HFF-Myc (cell line): ENCODE measurements at regions not wholly inside any gene's neighbourhood (a gene's known extent, or its start where the extent isn't known, plus 50 kb on each side); places are given as distances from the start of the nearest gene placed in this dataset.

Experiments
- DNase-seq: peaks from one replicate; pipeline ENCODE4 v3.0.0-alpha.2; 2011; ENCODE audit warnings: low read depth; ENCODE audit errors: extremely low read depth
- H3K4me3 ChIP-seq: replicated peaks from 2 replicates; pipeline ENCODE4 v1.5.1; 2011; ENCODE audit warnings: low read depth, mild to moderate bottlenecking, control low read depth, low read length
- TF ChIP-seq, protein P1 (sequence below): IDR thresholded peaks from 2 replicates; pipeline ENCODE4 v1.5.1; 2012; ENCODE audit warnings: mild to moderate bottlenecking, low read depth, low read length, control low read depth; ENCODE audit errors: missing control alignments

DNA sequence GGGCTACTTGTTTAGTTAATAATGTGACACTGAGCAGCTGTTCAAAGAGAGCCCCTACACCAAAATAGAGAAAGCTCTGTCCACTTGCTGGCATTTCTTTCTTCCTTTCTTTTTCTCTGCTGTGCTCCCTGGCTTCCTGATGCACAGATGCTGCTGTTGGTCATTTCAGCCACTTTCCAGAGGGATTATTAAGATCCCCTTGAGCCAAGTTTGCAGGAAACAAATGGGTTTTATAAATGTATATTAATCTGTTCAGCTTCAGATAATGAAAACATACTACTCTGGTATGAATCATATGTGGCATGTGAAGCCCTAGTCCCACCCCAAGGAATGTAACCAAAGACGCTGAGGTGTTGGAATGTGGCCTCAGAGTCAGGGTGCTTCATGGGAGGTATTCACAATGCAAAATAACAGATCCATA lies 638.2 kb upstream of the FZD8 start:
- no peak overlapping the region for H3K4me3 ChIP-seq
- TF ChIP-seq, protein P1, sequence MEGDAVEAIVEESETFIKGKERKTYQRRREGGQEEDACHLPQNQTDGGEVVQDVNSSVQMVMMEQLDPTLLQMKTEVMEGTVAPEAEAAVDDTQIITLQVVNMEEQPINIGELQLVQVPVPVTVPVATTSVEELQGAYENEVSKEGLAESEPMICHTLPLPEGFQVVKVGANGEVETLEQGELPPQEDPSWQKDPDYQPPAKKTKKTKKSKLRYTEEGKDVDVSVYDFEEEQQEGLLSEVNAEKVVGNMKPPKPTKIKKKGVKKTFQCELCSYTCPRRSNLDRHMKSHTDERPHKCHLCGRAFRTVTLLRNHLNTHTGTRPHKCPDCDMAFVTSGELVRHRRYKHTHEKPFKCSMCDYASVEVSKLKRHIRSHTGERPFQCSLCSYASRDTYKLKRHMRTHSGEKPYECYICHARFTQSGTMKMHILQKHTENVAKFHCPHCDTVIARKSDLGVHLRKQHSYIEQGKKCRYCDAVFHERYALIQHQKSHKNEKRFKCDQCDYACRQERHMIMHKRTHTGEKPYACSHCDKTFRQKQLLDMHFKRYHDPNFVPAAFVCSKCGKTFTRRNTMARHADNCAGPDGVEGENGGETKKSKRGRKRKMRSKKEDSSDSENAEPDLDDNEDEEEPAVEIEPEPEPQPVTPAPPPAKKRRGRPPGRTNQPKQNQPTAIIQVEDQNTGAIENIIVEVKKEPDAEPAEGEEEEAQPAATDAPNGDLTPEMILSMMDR = no peak
- no peak for DNase-seq

DNA sequence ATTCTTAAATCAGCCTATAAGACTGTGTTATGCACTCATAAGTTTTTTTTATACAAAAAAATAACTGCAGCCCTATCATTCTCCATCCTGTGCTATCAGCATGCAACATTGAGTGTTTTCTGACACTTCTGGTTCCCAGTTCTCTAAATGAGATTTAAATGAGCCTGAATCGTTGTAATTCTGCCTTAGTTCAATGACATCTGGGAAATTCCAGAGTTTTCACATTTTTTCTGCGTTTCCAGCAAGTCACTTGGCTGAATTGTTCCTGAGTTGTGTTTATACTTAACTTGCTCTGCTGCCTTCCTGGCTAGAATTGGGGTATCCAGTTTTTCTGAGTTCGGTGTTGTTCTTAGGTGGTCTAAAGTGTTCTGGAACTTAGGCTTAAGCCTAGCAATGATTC lies 636.1 kb upstream of the FZD8 start:
- no peak overlapping the region for H3K4me3 ChIP-seq
- TF ChIP-seq, protein P1 = no peak
- DNase-seq = no peak

DNA sequence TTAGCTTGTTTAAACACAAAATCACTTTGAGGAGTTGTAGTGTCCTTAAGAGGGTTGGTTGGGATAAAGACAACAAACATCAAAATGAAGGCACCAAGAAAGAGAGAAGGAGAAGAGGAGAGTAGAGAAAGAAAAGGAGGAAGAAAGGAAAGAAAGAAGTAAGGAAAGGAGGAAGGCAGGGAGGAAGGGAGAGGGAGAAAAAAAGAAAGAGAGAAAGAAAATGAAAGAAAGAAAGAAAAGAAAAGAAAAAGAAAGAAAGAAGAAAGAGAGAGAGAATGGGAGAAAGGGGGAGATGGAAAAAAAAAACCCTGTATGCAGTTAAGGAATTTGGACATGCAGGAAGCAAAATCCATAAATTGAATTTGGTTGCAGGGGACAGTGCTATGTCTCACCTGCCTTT lies 635.4 kb upstream of the FZD8 start:
- H3K4me3 ChIP-seq = no peak overlapping the region
- TF ChIP-seq, protein P1 = no peak
- DNase-seq = no peak

DNA sequence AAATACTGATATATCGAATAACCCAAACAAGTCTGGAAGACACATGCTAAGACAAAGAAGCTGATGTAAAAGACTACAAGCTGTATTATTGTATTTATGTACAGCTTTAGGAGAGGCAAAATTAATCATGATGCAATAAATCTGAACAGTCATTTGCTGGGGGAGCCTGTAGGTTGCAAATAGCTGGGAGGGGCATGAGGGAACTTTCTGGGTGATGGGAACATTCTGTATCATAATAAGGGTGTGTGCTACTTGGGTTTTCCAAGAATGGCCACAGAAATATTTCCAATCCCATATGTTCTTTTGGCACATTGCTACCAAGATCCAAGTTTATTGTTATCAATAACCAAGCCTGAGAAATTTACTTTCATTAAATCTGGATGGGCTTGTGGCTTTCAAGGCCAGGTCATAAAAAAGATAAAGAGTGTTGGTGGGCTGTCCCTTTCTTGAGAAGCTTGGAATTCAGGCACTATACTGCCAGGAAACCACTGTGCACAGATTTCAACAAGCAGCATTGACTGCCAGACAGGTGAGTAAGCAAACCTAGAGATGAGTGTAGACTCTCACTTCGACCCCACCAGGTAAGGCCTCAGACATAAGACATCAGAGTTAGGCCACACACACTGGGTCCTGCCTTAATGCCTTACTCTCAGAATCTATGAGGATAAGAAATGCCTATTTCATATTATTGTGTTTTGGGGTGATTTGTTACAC lies 629.7 kb upstream of the FZD8 start:
- TF ChIP-seq, protein P1 = no peak
- no peak for DNase-seq
- H3K4me3 ChIP-seq = no peak overlapping the region

DNA sequence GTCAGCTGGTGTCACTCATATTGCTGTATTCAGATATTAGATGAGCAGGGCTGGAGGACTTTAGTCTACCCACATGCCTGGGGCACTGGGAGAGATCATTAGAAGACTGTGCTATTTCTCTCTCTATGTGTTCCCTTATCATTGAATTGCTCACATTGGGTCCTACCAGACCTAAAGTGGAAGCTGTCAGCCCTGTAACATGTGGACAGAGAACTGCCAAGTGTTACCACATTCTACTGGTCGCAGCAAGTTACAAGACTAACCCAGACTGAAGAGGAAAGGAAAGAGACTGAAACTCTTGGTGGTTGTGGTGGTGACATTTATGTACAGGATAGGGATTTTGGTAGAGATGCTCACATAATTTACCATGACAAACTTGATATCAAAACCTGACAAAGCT lies 627.1 kb upstream of the FZD8 start:
- TF ChIP-seq, protein P1 = no peak
- no peak for DNase-seq
- no peak overlapping the region for H3K4me3 ChIP-seq

DNA sequence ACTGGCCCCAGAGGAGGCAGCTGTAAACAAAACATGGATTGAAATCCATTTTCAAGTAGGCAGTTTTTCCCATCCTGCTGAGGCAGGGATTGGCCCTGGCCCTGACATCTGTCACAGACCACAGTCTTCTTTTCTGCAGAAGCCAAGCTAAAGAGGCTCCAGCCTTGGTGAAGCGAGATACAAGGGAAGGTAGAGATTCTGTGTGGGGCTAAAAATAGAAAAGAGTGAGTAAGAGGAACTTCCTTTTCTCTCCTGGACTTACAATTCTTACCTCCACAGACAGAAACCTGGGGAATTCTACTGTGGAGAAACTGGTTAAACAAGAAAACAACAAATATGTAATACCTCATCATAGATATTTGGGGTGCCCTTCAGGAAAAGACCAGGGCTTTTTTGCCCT lies 624.8 kb upstream of the FZD8 start:
- TF ChIP-seq, protein P1 = no peak
- DNase-seq = no peak
- H3K4me3 ChIP-seq = no peak overlapping the region

DNA sequence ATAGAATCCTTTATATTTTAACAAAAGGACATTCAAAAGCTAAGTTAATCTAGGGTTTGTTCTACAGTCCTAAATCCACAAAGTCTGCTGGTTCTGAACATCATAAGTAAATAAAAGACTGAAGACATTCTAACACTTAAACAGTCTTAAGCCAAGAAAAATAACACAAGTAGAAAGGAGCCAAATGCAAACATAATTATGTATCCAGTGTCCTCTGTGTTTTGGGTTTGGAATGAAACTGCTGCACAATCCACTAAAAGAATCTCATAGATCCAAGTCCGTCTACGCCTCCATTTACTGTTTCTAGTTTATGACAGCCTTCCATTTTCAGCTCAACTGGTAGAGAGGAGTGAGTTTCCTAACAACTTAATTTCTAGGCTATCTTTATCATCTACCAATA lies 623.6 kb upstream of the FZD8 start:
- no peak for DNase-seq
- no peak overlapping the region for H3K4me3 ChIP-seq
- TF ChIP-seq, protein P1 = no peak
